ENCODE measurements at regions not wholly inside any gene's neighbourhood (a gene's known extent, or its start where the extent isn't known, plus 50 kb on each side); places are given as distances from the start of the nearest gene placed in this dataset.

- TF ChIP-seq POLR2A (IDR thresholded peaks at IDR 0.05): no peak
- no peak for TF ChIP-seq POLR2AphosphoS5 (IDR thresholded peaks at IDR 0.05)
Measured at GRCh38 chr4:35365186-35365585, 879.1 kb downstream of the ARAP2 start.

All from stomach (tissue), 4 donors.